Lower lobe of right lung (tissue), 2 donors: ENCODE measurements at regions not wholly inside any gene's neighbourhood (a gene's known extent, or its start where the extent isn't known, plus 50 kb on each side); places are given as distances from the start of the nearest gene placed in this dataset.

Experiments used
- ATAC-seq, 2 donors: fragments of 200-7000 bp; cut with Tn5 transposase; one replicate each; pipeline ENCODE4 v1.9.1; 2020 to 2022; ENCODE audit warnings: mild to moderate bottlenecking in 2 of 2, moderate library complexity in 2 of 2
- DNase-seq: peaks from one replicate; pipeline ENCODE4 v3.0.0-alpha.2; 2020
- H3K27ac ChIP-seq: fragments of 200-600 bp; one replicate; pipeline ENCODE4 v1.8.0; 2022
- H3K27me3 ChIP-seq: fragments of 200-600 bp; one replicate; pipeline ENCODE4 v1.8.0; 2022; ENCODE audit warnings: low read depth
- H3K36me3 ChIP-seq: fragments of 200-600 bp; one replicate; pipeline ENCODE4 v1.8.0; 2022; ENCODE audit warnings: mild to moderate bottlenecking
- H3K4me1 ChIP-seq: fragments of 200-600 bp; one replicate; pipeline ENCODE4 v1.8.0; 2022
- H3K4me3 ChIP-seq: fragments of 200-600 bp; one replicate; pipeline ENCODE4 v1.8.0; 2022; ENCODE audit warnings: mild to moderate bottlenecking
- H3K9me3 ChIP-seq: fragments of 200-600 bp; one replicate; pipeline ENCODE4 v1.8.0; 2022
- CTCF ChIP-seq: fragments of 200-600 bp; IDR thresholded peaks from one replicate; pipeline ENCODE4 v1.8.0; 2022; ENCODE audit warnings: antibody characterized with exemption, mild to moderate bottlenecking
- intact Hi-C: fragments of 100-400 bp; cut with DNase I; formaldehyde crosslinking; loops from one replicate; pipeline ENCODE4 v1.11.0; 2022
- donor health status: DM: no; HTN: yes; CAD: no; lungs with severe emphysema.

GRCh38 chr2:228655331-228655730 is 473.8 kb upstream of the SPHKAP start:
- Histone ChIP-seq H3K4me1 (no peaks in the 10 kb centered on the region), H3K27ac (no peak overlapping the region), H3K36me3 (no peaks in the 10 kb centered on the region), H3K27me3 (no peaks in the 10 kb centered on the region), H3K9me3 (no peaks in the 10 kb centered on the region), H3K4me3 (no peak overlapping the region)
- DNase-seq (no peak), ATAC-seq (no peak)
- no peak for TF ChIP-seq CTCF
- intact Hi-C loops, result no loop called here

GRCh38 chr2:228654707-228655106 is 473.2 kb upstream of the SPHKAP start:
- DNase-seq, result no peak
- intact Hi-C loops, result no loop called here

GRCh38 chr2:228653884-228654283 is 472.4 kb upstream of the SPHKAP start:
- Histone ChIP-seq H3K9me3 (no peaks in the 10 kb centered on the region), H3K27me3 (no peaks in the 10 kb centered on the region), H3K27ac (no peak overlapping the region), H3K4me1 (no peaks in the 10 kb centered on the region), H3K36me3 (no peaks in the 10 kb centered on the region), H3K4me3 (no peak overlapping the region)
- ATAC-seq (no peak), DNase-seq (no peak)
- intact Hi-C loops, result no loop called here
- TF ChIP-seq CTCF, result no peak

More at GRCh38 chr2:228654707-228655106, 473.2 kb upstream of the SPHKAP start:
- Histone ChIP-seq H3K27ac (no peak overlapping the region), H3K4me1 (no peaks in the 10 kb centered on the region), H3K9me3 (no peaks in the 10 kb centered on the region), H3K27me3 (no peaks in the 10 kb centered on the region), H3K36me3 (no peaks in the 10 kb centered on the region), H3K4me3 (no peak overlapping the region)
- no peak for TF ChIP-seq CTCF
- no peak for ATAC-seq

- DNase-seq (no peak), ATAC-seq (peak in 1 of 2 donors; percentile 65)
- H3K27me3 ChIP-seq, result no peaks in the 10 kb centered on the region
- H3K36me3 ChIP-seq, result no peaks in the 10 kb centered on the region
- H3K4me3 ChIP-seq, result no peak overlapping the region
- TF ChIP-seq CTCF, result no peak
- intact Hi-C loops, result no loop called here
- H3K4me1 ChIP-seq, result no peaks in the 10 kb centered on the region
- no peak overlapping the region for H3K27ac ChIP-seq
- H3K9me3 ChIP-seq, result no peaks in the 10 kb centered on the region
These were observed 470.9 kb upstream of the SPHKAP start for GRCh38 chr2:228652366-228652765.

GRCh38 chr2:228649876-228650275 is 468.4 kb upstream of the SPHKAP start:
- no peak for TF ChIP-seq CTCF
- no peaks in the 10 kb centered on the region for H3K27me3 ChIP-seq
- intact Hi-C loops, result no loop called here
- no peak overlapping the region for H3K27ac ChIP-seq
- H3K36me3 ChIP-seq, result no peaks in the 10 kb centered on the region
- H3K9me3 ChIP-seq, result no peaks in the 10 kb centered on the region
- DNase-seq, result no peak
- no peak overlapping the region for H3K4me3 ChIP-seq
- ATAC-seq, result no peak
- H3K4me1 ChIP-seq, result no peaks in the 10 kb centered on the region

- Histone ChIP-seq H3K27me3 (no peaks in the 10 kb centered on the region), H3K27ac (no peak overlapping the region), H3K9me3 (no peaks in the 10 kb centered on the region), H3K36me3 (no peaks in the 10 kb centered on the region), H3K4me1 (no peaks in the 10 kb centered on the region), H3K4me3 (no peak overlapping the region)
- intact Hi-C loops, result no loop called here
- TF ChIP-seq CTCF, result no peak
- no peak for ATAC-seq
- no peak for DNase-seq
These were observed 468.0 kb upstream of the SPHKAP start for GRCh38 chr2:228649447-228649846.
